GOT3 (cell line): ENCODE measurements at regions not wholly inside any gene's neighbourhood (a gene's known extent, or its start where the extent isn't known, plus 50 kb on each side); places are given as distances from the start of the nearest gene placed in this dataset.
"Not testable (repeated sequence)": the region's sequence is repeated elsewhere in the genome, so short reads cannot be mapped to it uniquely, and the experiment has no call there.

Experiments
- DNase-seq: peaks from one replicate; lab custom pipeline; 2025; ENCODE audit warnings: mixed read lengths; lab: John Stamatoyannopoulos, UW

DNA sequence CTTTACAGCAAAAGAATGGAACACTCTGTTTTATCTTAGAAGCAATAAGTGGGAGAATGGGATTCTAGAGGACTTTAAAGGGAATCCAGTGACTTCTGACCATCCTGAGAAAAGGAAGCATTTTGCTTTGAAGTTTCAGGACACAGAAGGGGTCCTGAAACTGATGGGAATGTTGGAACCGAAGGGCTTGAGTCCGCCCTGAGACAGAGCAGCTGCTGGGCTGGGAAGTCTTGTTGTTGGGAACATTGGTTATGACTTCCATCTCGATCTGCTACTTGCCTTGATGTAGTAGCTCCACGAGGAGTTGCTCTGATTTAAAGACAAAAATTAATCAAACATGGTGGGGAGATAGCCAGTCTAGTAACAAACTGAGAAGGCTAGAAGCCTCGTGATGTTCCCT, 177.6 kb downstream of the JCAD start:
- no peak for DNase-seq

DNA sequence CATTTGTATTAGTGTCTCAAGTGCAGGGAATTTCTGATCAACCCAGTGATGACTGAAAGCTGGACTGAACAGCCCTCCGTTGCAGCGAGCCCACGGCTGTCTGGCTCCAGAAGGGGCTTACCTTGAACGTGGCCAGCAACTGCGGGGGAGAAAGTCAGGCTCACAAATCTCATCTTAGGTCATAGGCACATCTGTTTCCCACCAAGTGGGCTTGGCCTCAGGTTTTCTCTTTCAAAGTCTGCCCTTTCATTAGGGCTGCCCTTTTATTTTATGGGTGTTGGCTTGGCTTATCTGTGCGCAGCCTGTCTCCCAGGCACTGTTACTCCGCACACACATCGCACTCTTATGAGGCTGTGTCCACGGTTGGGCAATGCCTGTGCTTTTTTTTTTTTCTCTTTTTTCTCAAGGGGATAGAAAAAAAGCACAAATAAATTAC, 178.0 kb downstream of the JCAD start:
- DNase-seq: no peak

DNA sequence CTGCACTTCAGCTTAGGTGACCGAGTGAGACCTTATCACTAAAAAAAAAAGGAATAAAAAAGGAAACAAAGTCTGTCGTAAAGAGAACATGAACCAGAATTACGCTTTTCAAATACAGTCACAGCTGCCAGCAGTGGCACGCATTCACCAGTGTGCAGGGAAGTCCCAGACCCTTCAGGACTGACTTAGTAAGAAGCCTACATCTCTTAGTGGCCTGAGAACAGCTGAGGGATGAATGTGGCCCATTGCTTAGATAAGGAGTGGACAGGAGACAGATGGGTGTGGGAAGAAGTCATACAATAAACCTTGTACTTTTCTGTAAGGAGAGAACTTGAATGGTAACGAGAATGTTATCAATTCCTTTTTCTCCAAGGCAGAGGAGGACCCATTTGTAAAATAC, 178.5 kb downstream of the JCAD start:
- DNase-seq: no peak

DNA sequence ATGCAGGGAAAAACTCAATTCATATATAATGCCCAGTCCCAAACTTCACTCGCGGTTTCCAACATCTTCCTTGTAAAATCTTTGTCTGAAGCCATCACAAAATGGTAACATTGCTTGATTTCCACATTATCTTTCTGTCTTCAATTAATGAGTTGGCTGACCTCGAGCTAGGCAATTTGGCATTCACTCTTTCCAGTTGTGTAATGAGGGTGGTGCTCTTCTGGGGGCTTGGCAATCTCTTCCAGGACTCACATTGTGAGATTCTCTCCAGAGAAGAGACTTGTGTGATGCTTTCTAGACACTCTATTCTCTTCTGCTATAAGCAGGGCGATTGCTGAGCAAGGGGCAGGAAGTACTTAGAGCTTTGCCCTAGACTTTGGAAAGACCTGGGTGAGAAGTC, 179.5 kb downstream of the JCAD start:
- no peak for DNase-seq

DNA sequence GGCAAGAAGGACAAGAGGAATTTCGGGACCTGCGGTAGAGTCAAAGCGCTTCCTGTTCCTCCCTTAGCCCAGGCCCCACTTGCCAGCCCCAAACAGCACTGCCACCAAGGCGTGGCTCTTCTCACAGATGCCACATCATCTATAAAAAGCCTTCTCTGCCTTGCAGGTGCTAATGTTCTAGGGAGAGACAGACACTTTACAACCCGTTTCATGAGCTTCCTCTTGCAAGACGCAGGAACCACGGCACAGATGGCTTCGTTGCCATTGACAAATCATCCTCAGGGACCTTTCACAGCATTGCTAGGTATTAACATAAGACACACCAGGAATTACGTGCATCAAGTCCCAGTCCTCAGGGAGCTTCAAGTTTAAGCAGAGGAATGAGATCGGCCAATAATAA, 180.9 kb downstream of the JCAD start:
- DNase-seq: no peak

DNA sequence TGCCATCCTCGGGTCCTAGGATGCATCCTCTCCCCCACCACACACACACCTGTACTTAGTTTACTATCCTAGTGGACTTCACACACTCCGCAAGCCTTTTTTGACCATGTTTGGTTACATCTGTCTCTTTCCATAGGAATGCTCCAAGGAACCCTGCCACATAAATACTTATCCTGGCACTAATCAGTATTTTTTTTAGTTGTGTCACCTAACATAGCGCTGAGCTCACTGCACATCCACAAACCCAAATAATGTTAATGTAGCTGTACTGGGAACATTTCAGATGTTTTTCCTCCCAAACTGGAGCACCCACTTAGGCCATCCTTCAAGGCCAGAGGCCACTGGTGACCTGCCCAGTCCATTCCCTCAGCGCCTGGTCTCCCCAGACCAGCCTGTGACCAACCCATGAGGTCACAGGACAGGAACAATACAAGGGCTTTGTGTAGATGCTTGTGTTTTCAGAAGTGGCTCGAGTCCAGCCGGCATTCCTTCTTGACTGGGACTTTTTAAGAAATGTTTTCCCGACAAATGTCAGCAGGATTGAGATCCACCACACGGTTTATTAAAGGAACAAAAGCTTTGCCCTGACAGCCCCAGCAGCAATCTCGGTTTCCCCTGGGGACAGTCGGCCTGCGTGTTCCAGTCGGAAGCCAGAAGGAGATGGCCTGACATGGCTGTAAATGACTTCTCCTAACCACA, 181.4 kb downstream of the JCAD start:
- DNase-seq: no peak

DNA sequence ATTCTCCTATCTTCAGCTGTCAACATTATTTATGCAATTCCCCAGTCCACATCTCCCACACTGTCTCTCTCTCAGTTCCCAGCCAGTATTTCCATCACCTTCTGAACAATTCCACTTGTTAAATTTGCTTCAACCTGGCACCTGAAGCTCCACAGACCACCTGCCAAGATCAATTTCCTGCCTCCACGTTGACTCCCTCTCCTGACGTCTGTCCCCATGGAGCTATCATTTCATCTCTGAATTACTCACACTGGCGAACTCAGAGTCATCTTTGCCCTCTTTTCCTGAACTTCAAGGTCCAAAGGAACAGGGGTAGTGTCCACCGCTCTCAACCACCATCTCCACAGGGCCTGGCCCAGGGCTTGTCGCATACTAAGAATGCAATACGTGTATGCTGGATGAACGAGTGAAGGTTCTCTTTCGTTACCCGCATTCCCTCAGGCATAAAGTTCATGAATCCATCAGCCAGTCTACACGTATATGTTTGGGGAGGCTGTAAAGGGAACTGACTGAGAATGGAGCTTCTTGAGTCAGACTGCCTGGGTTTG, 183.3 kb downstream of the JCAD start:
- no peak for DNase-seq

DNA sequence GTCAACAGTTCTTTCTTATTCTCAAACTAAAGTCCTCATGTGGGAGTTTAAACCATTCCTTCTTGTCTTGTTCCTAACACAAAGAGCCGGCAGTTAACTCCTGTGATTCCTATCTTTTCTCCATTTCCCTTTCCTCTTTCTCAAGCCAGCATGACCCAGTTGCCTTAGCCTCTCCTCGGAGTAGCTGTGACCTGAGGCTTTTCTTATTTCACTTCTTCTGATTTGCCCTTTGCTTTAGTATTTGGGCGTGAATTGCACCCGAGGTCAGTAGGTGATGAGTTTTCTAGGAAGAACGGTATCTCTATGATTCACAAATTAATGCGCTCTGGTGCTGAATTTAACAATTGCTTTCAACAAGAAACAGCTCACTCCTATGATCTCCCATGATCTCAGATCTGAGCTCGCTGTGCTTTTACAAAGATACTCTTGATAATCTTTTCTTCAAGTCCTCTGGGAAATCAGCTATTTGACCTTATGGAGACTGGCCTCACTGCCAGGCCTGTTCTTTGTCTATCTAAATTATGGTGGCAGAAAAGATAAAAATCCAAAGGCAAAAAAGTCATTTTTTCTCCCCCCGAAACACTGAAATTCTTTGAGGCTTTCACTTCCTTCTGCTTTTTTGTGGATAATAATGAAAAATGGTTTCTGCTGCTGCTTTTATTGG, 184.6 kb downstream of the JCAD start:
- DNase-seq: no peak

DNA sequence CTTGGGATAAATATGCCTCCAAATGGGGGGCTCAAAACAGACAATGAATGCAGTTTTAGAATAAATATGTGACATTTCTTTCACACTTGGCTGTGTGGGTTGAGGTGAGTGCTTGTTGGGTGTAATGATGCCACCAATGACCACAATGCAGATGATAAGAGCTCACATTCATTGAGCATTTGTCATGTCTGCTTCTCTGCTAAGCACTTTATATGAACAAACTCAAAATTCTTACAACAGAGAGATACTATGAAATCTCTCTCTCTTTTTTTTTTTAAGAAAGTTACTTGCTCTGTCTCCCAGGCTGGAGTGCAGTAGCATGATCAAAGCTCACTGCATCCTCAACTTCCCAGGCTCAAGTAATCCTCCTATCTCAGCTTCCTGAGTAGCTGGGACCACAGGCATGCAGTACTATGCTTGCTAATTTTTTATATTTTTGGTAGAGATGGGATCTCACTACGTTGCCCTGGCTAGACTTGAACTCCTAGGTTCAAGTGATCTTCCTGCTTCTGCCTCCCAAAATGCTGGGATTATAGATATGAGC, 185.4 kb downstream of the JCAD start:
- no peak for DNase-seq

DNA sequence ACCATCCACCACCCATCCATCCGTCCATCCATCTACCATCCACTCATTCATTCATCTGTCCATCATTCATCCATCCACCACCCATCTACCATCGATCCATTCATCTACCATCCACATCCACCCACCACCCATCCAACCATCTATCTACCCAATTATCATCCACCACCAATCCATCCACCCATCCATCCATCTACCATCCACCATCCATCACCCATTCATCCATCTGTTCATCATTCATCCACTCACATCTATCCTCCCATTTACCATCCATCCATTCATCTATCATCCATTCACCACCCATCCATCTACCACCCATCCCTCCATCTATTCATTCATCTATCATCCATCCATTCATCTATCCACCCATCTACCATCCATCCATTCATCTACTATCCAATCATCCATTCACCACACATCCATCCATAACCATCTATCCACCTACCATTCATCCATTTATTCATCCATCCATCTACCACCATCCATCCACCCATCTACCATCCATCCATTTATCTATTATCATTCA, 188.8 kb downstream of the JCAD start:
- no peak for DNase-seq

DNA sequence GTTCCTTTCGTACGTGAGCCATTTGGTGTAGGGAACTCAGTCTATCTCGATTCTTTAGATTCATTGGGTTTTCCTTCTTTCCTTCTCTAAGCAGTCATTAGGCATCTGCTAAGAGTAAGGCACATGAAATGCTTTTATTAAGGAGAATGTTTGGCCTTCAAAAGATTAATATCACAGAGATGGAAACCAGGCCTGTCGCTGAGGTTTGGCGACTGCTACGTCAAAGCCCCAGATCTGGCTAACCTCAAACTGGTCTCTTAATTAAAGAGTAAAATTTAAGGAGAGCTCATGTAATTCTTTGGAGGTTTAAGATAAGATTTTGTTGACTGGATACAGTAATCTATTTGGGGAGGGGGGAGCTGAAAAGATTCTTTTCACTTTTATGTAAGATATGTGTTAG, 189.8 kb downstream of the JCAD start:
- no peak for DNase-seq

DNA sequence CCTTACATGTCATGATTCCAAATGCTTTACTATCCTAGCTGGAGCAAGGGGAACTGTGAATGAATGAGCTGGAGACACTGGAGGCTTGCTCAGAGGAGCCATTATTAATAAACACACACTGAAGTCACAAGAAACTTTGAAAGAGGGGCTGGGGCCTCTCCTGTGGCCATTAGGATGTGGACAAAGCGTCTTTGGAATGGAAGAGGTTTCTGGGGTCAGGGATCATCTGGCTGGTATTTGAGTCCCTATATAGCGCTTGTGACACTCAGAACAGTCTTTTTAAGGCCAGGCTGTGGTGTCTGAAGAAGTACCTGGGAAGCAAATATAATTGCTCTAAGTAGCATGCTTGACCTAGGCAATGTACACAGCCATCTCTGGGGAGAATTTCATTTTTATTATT, 193.0 kb downstream of the JCAD start:
- DNase-seq: no peak

DNA sequence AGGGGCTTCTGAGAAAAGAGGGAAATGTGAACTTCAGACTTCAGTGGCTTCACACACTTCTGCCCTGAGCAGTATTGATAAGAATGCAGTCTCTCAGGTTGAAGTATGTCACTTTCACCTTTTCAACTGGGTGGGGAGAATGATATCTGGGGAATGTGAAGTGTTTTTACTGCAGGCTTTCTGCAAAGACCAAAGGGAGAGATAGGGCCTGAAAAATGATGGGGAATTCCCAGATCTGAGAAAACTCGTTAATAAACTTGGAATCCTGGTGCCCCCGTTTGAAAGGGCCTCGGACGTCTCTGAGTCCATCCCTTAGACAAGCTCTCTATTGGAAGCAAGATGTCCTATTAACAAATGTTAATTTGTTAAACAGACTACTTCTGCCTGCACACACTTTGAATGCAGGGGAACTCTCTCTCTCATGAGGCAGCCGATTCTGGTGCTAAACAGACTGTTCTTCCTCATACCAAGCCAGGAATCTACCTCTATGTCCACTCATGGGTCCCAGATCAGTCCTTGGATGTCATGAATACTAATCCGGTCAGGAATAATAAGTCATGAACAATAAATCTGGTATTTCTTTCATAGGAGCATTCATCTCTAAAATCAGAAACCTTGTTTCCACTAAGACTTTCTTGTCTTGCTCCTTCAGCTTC, 193.6 kb downstream of the JCAD start:
- no peak for DNase-seq

DNA sequence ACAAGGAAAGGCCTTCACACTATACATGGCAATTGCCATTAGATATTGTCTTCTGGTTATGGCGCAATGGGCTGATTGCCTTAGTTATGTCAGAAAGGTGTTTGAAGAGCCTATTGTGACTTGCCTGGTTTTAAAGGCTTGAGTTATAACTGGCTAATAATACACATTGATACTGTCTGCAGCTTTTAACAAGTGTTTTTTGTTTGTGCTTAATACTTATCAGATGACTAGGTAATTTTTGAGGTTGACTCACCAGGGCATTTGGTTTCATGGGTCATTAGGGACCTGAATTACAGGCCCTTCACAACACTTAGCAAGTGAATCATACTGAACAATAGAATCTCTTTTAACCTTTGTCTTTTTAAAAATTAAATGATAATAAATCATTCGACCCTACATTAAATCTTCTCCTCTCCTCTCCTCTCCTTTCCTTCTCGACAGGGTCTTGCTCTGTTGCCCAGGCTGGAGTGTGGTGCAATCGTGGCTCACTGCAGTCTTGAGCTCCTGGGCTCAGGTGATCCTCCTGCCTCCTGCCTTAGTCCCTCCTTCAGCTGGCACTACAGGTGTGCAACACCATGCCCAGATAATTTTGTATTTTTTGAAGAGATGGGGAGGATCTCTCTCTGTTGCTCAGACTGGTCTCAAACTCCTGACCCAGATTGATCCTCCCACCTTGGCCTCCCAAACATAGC, 196.3 kb downstream of the JCAD start:
- no peak for DNase-seq

DNA sequence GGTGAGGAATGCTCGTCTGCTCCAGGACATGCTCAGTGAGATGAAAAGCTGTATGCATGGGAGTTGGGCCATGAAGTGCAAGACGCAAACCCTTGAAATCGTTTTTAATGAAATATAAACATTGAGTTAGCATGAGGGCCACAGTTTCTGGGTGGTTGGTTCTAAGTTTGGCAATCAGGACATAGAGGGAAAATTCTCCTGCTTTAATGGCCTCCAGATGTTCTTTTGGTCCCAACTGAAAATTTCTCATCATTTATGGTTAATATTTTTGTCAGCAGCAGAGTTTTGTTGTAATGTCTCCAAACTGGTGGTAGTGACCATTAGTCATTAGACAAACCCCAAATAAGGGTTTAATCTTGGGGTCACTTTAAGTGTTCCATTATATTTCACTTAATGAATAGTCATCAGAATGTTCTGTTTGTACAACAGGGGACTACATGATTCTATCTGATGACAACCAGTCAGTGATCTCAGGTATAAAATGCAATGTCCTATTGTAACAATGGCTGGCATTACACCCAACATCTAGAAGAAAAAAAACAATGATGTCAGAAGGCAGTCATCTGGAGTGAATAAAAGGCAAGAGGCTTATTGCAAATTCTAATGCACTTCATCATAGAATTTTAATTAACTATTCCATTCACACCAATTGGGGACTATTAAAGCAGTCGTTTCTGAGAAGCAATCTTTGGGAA, 197.4 kb downstream of the JCAD start:
- DNase-seq: no peak

DNA sequence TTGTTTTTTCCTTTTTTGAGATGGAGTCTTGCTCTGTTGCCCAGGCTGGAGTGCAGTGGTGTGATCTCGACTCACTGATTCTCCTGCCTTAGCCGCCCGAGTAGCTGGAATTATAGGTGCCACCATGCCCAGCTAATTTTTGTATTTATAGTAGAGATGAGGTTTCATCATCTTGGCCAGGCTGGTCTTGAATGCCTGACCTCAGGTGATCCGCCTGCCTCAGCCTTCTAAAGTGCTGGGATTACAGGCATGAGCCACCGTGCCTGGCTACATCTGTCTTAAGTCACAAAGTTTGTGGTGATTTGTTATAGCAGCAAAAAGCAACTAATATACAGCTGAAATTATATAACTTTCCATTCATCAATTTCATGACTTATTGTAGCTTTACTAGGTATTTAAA, 198.2 kb downstream of the JCAD start:
- not testable (repeated sequence) for DNase-seq

DNA sequence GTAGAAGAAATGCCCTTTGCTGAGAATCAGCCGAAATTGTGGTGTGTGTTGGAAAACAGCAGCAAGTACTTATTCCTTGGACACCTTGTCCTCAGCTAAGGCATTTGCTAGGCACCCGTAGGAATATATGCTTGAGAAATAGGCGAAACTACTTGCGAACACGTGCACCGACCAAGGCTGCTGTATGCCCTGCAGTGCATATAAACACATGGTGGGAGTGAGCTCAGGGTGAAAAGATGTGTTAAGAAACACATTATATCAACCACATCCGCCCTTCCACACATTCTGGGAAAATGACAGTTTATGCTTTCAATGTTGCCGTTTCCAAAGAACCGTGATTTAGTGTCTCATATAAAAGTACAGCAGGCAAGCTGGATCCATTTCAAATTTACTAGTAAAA, 199.2 kb downstream of the JCAD start:
- no peak for DNase-seq

DNA sequence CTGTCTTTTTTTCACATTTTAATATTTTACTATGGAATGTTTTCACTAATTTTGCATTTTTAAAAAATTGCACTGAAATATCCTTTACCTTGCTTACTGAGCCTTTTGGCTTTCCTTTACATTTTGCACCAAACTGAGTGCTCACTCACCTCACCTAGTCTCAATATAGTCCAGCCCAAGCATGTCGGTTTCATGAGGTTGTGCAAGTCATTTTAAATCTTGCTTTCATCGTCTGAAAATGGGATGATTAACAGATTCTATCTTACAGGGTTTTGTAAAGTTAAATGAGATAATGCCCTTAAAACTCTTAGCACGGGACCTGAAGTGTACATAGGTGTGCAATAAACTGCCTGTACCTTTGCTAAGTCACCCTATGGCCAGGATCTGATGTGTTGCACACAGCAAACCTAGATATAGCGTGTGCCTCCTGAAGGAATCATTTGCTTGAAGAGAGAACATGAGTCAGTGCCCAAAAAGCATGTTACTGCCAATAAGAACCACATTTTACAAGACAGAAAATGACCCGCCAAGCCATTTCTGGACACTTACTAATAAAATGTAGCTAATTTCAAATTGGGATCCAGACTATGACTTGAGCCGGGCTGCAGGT, 199.8 kb downstream of the JCAD start:
- DNase-seq: no peak

DNA sequence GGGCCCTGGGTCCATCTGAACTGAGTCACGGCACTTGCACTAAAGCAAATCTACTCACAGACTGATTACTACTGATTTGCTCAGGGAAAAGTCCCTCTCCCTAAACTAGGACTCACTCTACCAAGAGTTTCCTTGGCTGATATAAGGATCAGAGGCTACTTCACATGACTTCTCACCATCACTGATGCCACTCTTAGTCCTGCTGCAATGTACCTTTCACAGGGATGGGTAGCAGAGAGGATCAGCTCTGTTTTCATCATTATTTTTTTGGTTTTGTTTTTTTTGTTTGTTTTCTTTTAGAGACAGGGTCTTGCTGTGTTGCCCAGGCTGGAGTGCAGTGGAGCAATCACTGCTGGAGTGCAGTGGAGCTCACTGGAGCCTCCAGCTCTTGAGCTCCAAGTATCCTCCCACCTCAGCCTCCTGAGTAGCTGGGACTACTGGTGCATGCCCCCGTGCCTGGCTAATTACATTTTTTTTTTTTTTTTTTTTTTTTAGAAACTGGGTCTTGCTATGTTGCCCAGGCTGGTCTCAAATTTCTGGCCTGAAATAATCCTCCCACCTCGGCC, 200.6 kb downstream of the JCAD start:
- DNase-seq: no peak

DNA sequence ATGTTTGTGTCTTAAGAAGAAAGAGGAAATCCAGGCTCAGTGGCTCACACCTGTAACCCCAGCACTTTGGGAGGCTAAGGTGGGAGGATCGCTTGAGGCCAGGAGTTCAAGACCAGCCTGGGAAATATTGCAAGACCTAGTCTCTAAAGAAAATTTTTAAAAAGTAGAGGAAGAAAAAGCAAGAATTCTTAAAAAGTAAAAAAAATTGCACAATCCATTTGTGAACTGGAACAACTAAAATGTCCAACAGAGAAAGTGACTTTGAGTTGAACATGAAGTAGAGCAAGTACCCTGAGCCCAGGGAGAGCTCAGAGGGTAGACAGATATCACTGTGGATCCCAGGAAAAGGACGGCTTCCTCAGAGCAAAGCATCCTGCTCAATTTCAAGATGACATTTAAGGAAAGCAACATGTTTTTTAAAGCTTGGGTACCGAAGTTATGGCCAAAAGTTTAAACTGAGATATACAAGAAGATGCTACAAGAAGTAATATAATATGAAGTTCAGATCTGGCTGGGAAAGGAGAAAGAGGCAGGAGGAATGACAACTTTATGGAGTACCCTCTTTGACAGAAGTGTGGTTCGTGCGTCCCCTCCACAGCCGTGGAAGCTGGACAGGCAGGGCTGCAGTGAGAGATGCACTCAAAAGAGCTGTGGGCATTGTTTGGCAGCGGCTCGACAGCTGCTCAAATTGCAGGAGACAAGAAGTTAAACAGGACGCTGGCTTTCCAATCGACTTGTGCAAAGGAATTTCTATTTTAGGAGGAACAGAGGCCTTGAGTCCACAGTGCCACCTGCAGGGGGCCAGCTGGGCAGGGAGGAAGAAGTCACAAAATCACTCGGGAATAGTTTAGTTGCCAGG, 201.3 kb downstream of the JCAD start:
- DNase-seq: no peak
